Iris pigment epithelial cell (primary cell): ENCODE measurements at regions not wholly inside any gene's neighbourhood (a gene's known extent, or its start where the extent isn't known, plus 50 kb on each side); places are given as distances from the start of the nearest gene placed in this dataset.

ENCODE experiments used
- DNase-seq: peaks from one replicate; pipeline ENCODE4 v3.0.0-alpha.2; 2011; ENCODE audit warnings: low read depth

GRCh38 chr3:13227315-13228165 is 154.3 kb upstream of the IQSEC1 start:
- no peak for DNase-seq

GRCh38 chr3:13224967-13225366 is 151.7 kb upstream of the IQSEC1 start:
- no peak for DNase-seq

- peak; percentile 10 for DNase-seq
Measured at GRCh38 chr3:13223574-13224237, 150.5 kb upstream of the IQSEC1 start.

GRCh38 chr3:13222891-13223573 is 149.8 kb upstream of the IQSEC1 start:
- no peak for DNase-seq

- DNase-seq, result no peak
Measured at GRCh38 chr3:13222131-13222530, 148.9 kb upstream of the IQSEC1 start.

GRCh38 chr3:13221491-13222061 is 148.3 kb upstream of the IQSEC1 start:
- no peak for DNase-seq

GRCh38 chr3:13220991-13221390 is 147.8 kb upstream of the IQSEC1 start:
- no peak for DNase-seq

GRCh38 chr3:13219902-13220296 is 146.7 kb upstream of the IQSEC1 start:
- DNase-seq, result no peak

- no peak for DNase-seq
Measured at GRCh38 chr3:13219077-13219901, 146.1 kb upstream of the IQSEC1 start.

GRCh38 chr3:13218541-13218908 is 145.3 kb upstream of the IQSEC1 start:
- no peak for DNase-seq

- peak; percentile 43 for DNase-seq
Measured at GRCh38 chr3:13217736-13218540, 144.7 kb upstream of the IQSEC1 start.

GRCh38 chr3:13217253-13217652 is 144.0 kb upstream of the IQSEC1 start:
- no peak for DNase-seq

- DNase-seq, result peak; percentile 72
Measured at GRCh38 chr3:13215940-13216546, 142.8 kb upstream of the IQSEC1 start.

- DNase-seq, result no peak
Measured at GRCh38 chr3:13214847-13215472, 141.7 kb upstream of the IQSEC1 start.

GRCh38 chr3:13213911-13214846 is 140.9 kb upstream of the IQSEC1 start:
- DNase-seq, result no peak

GRCh38 chr3:13213490-13213889 is 140.3 kb upstream of the IQSEC1 start:
- DNase-seq, result no peak

- DNase-seq, result no peak
Measured at GRCh38 chr3:13211605-13212210, 138.5 kb upstream of the IQSEC1 start.

- DNase-seq, result no peak
Measured at GRCh38 chr3:13210221-13210975, 137.2 kb upstream of the IQSEC1 start.
